Cerebellar nuclear complex (tissue), 1 donor: ENCODE measurements at regions not wholly inside any gene's neighbourhood (a gene's known extent, or its start where the extent isn't known, plus 50 kb on each side); places are given as distances from the start of the nearest gene placed in this dataset.

Experiments used
- DNase-seq, 2 experiments: peaks; one replicate each; lab custom pipeline; 2025; lab: John Stamatoyannopoulos, UW

GRCh38 chr2:163541943-163542342 is 193.9 kb downstream of the FIGN start:
- DNase-seq: no peak

- no peak for DNase-seq
Observed at GRCh38 chr2:163541495-163541894, 194.3 kb downstream of the FIGN start.

- DNase-seq: no peak
Observed at GRCh38 chr2:163528640-163529217, 207.1 kb downstream of the FIGN start.

GRCh38 chr2:163527381-163527780 is 208.4 kb downstream of the FIGN start:
- no peak for DNase-seq

- DNase-seq: no peak
Observed at GRCh38 chr2:163518762-163519161, 217.0 kb downstream of the FIGN start.

- DNase-seq: no peak
Observed at GRCh38 chr2:163515836-163516235, 220.0 kb downstream of the FIGN start.

- DNase-seq: no peak
Observed at GRCh38 chr2:163505281-163505680, 230.5 kb downstream of the FIGN start.

- DNase-seq: no peak
Observed at GRCh38 chr2:163493359-163494298, 242.2 kb downstream of the FIGN start.

- DNase-seq: no peak
Observed at GRCh38 chr2:163491850-163492249, 244.0 kb downstream of the FIGN start.

- no peak for DNase-seq
Observed at GRCh38 chr2:163490281-163490680, 245.5 kb downstream of the FIGN start.

- DNase-seq: no peak
Observed at GRCh38 chr2:163481515-163481914, 254.3 kb downstream of the FIGN start.

GRCh38 chr2:163479599-163479998 is 256.2 kb downstream of the FIGN start:
- no peak for DNase-seq

GRCh38 chr2:163475815-163476214 is 260.0 kb downstream of the FIGN start:
- no peak for DNase-seq

- DNase-seq: no peak
Observed at GRCh38 chr2:163474889-163475288, 260.9 kb downstream of the FIGN start.

GRCh38 chr2:163474319-163474744 is 261.5 kb downstream of the FIGN start:
- DNase-seq: no peak

- DNase-seq: no peak
Observed at GRCh38 chr2:163471947-163472346, 263.9 kb downstream of the FIGN start.

- no peak for DNase-seq
Observed at GRCh38 chr2:163469561-163469962, 266.2 kb downstream of the FIGN start.

GRCh38 chr2:163467251-163467630 is 268.6 kb downstream of the FIGN start:
- no peak for DNase-seq

- DNase-seq: no peak
Observed at GRCh38 chr2:163466331-163467250, 269.2 kb downstream of the FIGN start.

- DNase-seq: no peak
Observed at GRCh38 chr2:163465440-163465839, 270.4 kb downstream of the FIGN start.

GRCh38 chr2:163463411-163463810 is 272.4 kb downstream of the FIGN start:
- no peak for DNase-seq

GRCh38 chr2:163462993-163463392 is 272.8 kb downstream of the FIGN start:
- no peak for DNase-seq
